Left ventricle myocardium inferior (tissue), 1 donor: ENCODE measurements at regions not wholly inside any gene's neighbourhood (a gene's known extent, or its start where the extent isn't known, plus 50 kb on each side); places are given as distances from the start of the nearest gene placed in this dataset.
"Not testable (repeated sequence)": the region's sequence is repeated elsewhere in the genome, so short reads cannot be mapped to it uniquely, and the experiment has no call there.

Experiments used
- DNase-seq: peaks from one replicate; pipeline ENCODE4 v3.0.0-alpha.2; 2020
- H3K27ac ChIP-seq: fragments of 200-600 bp; replicated peaks from 2 replicates; pipeline ENCODE4 v1.8.0; 2021
- H3K27me3 ChIP-seq: fragments of 200-600 bp; 2 replicates; pipeline ENCODE4 v1.8.0; 2021; ENCODE audit warnings: low read depth
- H3K36me3 ChIP-seq: fragments of 200-600 bp; 2 replicates; pipeline ENCODE4 v1.8.0; 2021
- H3K4me1 ChIP-seq: fragments of 200-600 bp; 2 replicates; pipeline ENCODE4 v1.8.0; 2021
- H3K4me3 ChIP-seq: fragments of 200-600 bp; 2 replicates; pipeline ENCODE4 v1.8.0; 2021; ENCODE audit warnings: mild to moderate bottlenecking, moderate library complexity
- H3K9me3 ChIP-seq: fragments of 200-600 bp; replicated peaks from 2 replicates; pipeline ENCODE4 v1.8.0; 2021
- CTCF ChIP-seq: fragments of 200-600 bp; IDR thresholded peaks from 2 replicates; pipeline ENCODE4 v1.8.0; 2021; ENCODE audit warnings: antibody characterized with exemption, mild to moderate bottlenecking, borderline replicate concordance
- intact Hi-C: fragments of 100-400 bp; cut with micrococcal nuclease; formaldehyde crosslinking; loops from one replicate; pipeline ENCODE4 v1.11.0; 2022
- donor health status: DM: no; HTN: yes; CAD: no; lungs with severe emphysema.

DNA sequence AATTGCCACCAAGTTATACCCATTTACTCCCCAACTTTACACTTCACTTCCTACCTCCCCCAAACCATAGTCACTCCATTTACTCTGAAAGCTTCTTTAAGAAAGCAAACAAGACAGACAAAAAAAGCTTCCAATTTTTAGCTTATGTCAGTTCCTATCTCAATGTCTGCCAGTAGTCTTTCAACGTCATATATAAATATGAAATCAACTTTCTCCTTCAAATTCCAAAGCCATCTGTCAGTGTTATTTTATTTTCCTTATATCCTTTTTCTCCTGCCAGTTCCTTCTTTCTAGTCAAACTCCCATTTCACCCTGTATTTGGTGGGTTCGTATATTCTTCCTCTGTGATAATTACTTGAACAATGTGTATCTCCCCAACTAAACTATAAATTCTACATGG lies 85.8 kb upstream of the CMC1 start:
- no peak for DNase-seq
- Histone ChIP-seq H3K4me3 (no peak overlapping the region), H3K36me3 (no peaks in the 10 kb centered on the region), H3K9me3 (peaks cover 40% of the 10 kb centered on the region), H3K27me3 (no peaks in the 10 kb centered on the region), H3K4me1 (peaks cover 10% of the 10 kb centered on the region), H3K27ac (no peak overlapping the region)
- intact Hi-C loops = no loop called here
- no peak for TF ChIP-seq CTCF

- H3K27me3 ChIP-seq, H3K36me3 ChIP-seq, DNase-seq, H3K4me1 ChIP-seq, intact Hi-C loops, H3K4me3 ChIP-seq, H3K27ac ChIP-seq: not testable (repeated sequence)
- H3K9me3 ChIP-seq = peaks cover 40% of the 10 kb centered on the region
These were observed 84.8 kb upstream of the CMC1 start for GRCh38 chr3:28156599-28156998.

DNA sequence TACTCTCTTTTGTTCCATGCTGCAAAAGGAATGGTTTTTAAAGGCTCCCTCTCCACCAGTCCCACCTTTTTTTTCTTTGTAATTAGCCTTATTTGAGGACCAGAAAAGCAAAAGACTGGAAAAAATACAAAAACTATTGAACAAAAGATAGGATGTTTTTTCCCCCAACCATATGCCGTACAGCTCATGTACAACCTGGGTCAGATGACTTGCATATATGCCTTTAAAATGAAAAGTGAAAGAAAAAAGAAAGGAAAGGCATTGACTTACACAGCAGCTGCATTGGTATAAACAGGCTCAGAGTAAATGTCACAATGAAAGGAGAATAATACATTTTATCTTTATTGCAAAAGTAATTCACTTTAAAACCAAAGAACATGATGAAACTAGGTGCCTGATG lies 69.5 kb upstream of the CMC1 start:
- H3K27ac ChIP-seq = no peak overlapping the region
- no peaks in the 10 kb centered on the region for H3K4me1 ChIP-seq
- no peaks in the 10 kb centered on the region for H3K27me3 ChIP-seq
- TF ChIP-seq CTCF = no peak
- intact Hi-C loops = no loop called here
- DNase-seq = no peak
- no peak overlapping the region for H3K4me3 ChIP-seq
- H3K36me3 ChIP-seq = no peaks in the 10 kb centered on the region
- no peaks in the 10 kb centered on the region for H3K9me3 ChIP-seq

- DNase-seq = no peak
- Histone ChIP-seq H3K27ac (no peak overlapping the region), H3K4me3 (no peak overlapping the region), H3K9me3 (no peaks in the 10 kb centered on the region), H3K4me1 (no peaks in the 10 kb centered on the region), H3K36me3 (no peaks in the 10 kb centered on the region), H3K27me3 (no peaks in the 10 kb centered on the region)
- no peak for TF ChIP-seq CTCF
- intact Hi-C loops = no loop called here
These were observed 68.7 kb upstream of the CMC1 start for GRCh38 chr3:28172748-28173147.

GRCh38 chr3:28173836-28174235 lies 67.6 kb upstream of the CMC1 start:
- no peak for DNase-seq
- Histone ChIP-seq H3K9me3 (no peaks in the 10 kb centered on the region), H3K36me3 (no peaks in the 10 kb centered on the region), H3K4me3 (no peak overlapping the region), H3K4me1 (no peaks in the 10 kb centered on the region), H3K27ac (no peak overlapping the region), H3K27me3 (no peaks in the 10 kb centered on the region)
- intact Hi-C loops = no loop called here
- no peak for TF ChIP-seq CTCF

- no peaks in the 10 kb centered on the region for H3K4me1 ChIP-seq
- H3K27ac ChIP-seq = no peak overlapping the region
- intact Hi-C loops = no loop called here
- no peaks in the 10 kb centered on the region for H3K9me3 ChIP-seq
- no peak overlapping the region for H3K4me3 ChIP-seq
- no peak for DNase-seq
- no peaks in the 10 kb centered on the region for H3K27me3 ChIP-seq
- H3K36me3 ChIP-seq = no peaks in the 10 kb centered on the region
- no peak for TF ChIP-seq CTCF
These were observed 54.7 kb upstream of the CMC1 start for GRCh38 chr3:28186748-28187147.
